ENCODE measurements at regions not wholly inside any gene's neighbourhood (a gene's known extent, or its start where the extent isn't known, plus 50 kb on each side); places are given as distances from the start of the nearest gene placed in this dataset.

DNA sequence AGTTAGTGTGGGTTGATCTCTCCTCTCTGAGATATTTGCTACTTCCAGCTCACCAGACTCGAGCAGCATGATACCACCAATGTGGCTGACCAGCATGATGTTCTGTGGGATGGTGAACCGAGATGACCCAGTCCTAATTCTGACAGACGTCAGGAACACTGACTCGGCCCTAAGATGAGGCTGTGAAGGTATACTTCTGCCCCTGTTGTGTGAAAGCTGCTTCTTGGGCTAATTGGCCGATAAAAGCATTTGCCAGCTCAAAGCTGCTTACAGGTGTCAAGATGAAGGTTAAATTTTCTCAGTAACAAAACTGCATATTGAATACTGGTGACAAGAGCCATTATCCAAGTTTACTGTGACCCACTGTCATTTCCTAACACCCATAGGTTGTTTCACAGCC, 151.4 kb downstream of the BRD1 start:
- TF ChIP-seq, protein P1, sequence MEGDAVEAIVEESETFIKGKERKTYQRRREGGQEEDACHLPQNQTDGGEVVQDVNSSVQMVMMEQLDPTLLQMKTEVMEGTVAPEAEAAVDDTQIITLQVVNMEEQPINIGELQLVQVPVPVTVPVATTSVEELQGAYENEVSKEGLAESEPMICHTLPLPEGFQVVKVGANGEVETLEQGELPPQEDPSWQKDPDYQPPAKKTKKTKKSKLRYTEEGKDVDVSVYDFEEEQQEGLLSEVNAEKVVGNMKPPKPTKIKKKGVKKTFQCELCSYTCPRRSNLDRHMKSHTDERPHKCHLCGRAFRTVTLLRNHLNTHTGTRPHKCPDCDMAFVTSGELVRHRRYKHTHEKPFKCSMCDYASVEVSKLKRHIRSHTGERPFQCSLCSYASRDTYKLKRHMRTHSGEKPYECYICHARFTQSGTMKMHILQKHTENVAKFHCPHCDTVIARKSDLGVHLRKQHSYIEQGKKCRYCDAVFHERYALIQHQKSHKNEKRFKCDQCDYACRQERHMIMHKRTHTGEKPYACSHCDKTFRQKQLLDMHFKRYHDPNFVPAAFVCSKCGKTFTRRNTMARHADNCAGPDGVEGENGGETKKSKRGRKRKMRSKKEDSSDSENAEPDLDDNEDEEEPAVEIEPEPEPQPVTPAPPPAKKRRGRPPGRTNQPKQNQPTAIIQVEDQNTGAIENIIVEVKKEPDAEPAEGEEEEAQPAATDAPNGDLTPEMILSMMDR (CRISPR knock-in tag; IDR thresholded peaks at IDR 0.05): no peak
- no peak for TF ChIP-seq ELF4 (CRISPR knock-in tag; IDR thresholded peaks at IDR 0.05; ENCODE audit: borderline replicate concordance)
- TF ChIP-seq HMG20A (CRISPR knock-in tag; IDR thresholded peaks at IDR 0.05; ENCODE audit: borderline replicate concordance): no peak
- TF ChIP-seq SRSF1 (optimal IDR thresholded peaks at IDR 0.05; ENCODE audit: low read depth, low read length): no peak
- TF ChIP-seq, protein P2, sequence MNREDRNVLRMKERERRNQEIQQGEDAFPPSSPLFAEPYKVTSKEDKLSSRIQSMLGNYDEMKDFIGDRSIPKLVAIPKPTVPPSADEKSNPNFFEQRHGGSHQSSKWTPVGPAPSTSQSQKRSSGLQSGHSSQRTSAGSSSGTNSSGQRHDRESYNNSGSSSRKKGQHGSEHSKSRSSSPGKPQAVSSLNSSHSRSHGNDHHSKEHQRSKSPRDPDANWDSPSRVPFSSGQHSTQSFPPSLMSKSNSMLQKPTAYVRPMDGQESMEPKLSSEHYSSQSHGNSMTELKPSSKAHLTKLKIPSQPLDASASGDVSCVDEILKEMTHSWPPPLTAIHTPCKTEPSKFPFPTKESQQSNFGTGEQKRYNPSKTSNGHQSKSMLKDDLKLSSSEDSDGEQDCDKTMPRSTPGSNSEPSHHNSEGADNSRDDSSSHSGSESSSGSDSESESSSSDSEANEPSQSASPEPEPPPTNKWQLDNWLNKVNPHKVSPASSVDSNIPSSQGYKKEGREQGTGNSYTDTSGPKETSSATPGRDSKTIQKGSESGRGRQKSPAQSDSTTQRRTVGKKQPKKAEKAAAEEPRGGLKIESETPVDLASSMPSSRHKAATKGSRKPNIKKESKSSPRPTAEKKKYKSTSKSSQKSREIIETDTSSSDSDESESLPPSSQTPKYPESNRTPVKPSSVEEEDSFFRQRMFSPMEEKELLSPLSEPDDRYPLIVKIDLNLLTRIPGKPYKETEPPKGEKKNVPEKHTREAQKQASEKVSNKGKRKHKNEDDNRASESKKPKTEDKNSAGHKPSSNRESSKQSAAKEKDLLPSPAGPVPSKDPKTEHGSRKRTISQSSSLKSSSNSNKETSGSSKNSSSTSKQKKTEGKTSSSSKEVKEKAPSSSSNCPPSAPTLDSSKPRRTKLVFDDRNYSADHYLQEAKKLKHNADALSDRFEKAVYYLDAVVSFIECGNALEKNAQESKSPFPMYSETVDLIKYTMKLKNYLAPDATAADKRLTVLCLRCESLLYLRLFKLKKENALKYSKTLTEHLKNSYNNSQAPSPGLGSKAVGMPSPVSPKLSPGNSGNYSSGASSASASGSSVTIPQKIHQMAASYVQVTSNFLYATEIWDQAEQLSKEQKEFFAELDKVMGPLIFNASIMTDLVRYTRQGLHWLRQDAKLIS (CRISPR knock-in tag; IDR thresholded peaks at IDR 0.05): no peak
- TF ChIP-seq ZNF331 (CRISPR knock-in tag; IDR thresholded peaks at IDR 0.05): no peak
- no peak for TF ChIP-seq MED1 (CRISPR knock-in tag; IDR thresholded peaks at IDR 0.05)
- no peak for TF ChIP-seq FOXM1 (CRISPR knock-in tag; IDR thresholded peaks at IDR 0.05)
- no peak for TF ChIP-seq ZFP36L2 (CRISPR knock-in tag; IDR thresholded peaks at IDR 0.05)

All from HepG2 (cell line).